HEK293 (cell line): ENCODE measurements at regions not wholly inside any gene's neighbourhood (a gene's known extent, or its start where the extent isn't known, plus 50 kb on each side); places are given as distances from the start of the nearest gene placed in this dataset.

ENCODE experiments used
- CTCF ChIA-PET: fragments of 350-600 bp; formaldehyde crosslinking; extraction: SDS; loops from one replicate; lab custom pipeline; 2021; ENCODE audit warnings: antibody characterized with exemption; lab: Yijun Ruan, JAX
- POLR2A ChIA-PET: fragments of 300-600 bp; formaldehyde crosslinking; extraction: SDS; loops from one replicate; lab custom pipeline; 2020; ENCODE audit warnings: antibody characterized with exemption, inconsistent platforms; lab: Yijun Ruan, JAX
- H3K27ac ChIP-seq: fragments of 200-500 bp; sonication (Bioruptor generic); 2 replicates; pipeline ENCODE4 v1.5.1; 2014; ENCODE audit warnings: low read depth, low read length, control low read depth, inconsistent platforms; ENCODE audit errors: extremely low read depth
- H3K36me3 ChIP-seq, 2 experiments: fragments of 200-500 bp in 1 of 2; sonication (Bioruptor generic) in 1 of 2; 1 replicate in 1 of 2; 2 replicates in 1 of 2; pipeline ENCODE4 v1.5.1; 2014 to 2017; ENCODE audit warnings: inconsistent platforms in 2 of 2, low read length in 2 of 2; ENCODE audit not compliant: control insufficient read depth in 2 of 2, insufficient read depth in 1 of 2
- H3K4me1 ChIP-seq: fragments of 200-500 bp; sonication (Bioruptor generic); 2 replicates; pipeline ENCODE4 v1.5.1; 2014; ENCODE audit warnings: mild to moderate bottlenecking, low read length, inconsistent platforms; ENCODE audit not compliant: control insufficient read depth, insufficient read depth
- H3K4me3 ChIP-seq: 2 replicates; pipeline ENCODE4 v1.5.1; 2011; ENCODE audit warnings: low read depth, mild to moderate bottlenecking, control low read depth, low read length, moderate library complexity
- H3K9me3 ChIP-seq: fragments of 200-500 bp; sonication (Bioruptor generic); 2 replicates; pipeline ENCODE4 v1.5.1; 2014; ENCODE audit warnings: low read depth, low read length, inconsistent platforms; ENCODE audit not compliant: control insufficient read depth, insufficient read depth
- HIC1 ChIP-seq: fragments of 450-650 bp; formaldehyde crosslinking; IDR thresholded peaks from 2 replicates; pipeline ENCODE4 v1.5.1; 2016; ENCODE audit warnings: missing biosample characterization, missing genetic modification characterization
- KLF7 ChIP-seq: fragments of 450-650 bp; formaldehyde crosslinking; IDR thresholded peaks from 2 replicates; pipeline ENCODE4 v1.5.1; 2016; ENCODE audit warnings: missing biosample characterization, missing genetic modification characterization, borderline replicate concordance
- KLF8 ChIP-seq: fragments of 450-650 bp; formaldehyde crosslinking; IDR thresholded peaks from 2 replicates; pipeline ENCODE4 v1.5.1; 2016; ENCODE audit warnings: missing biosample characterization, missing genetic modification characterization
- ZBTB10 ChIP-seq: fragments of 450-650 bp; formaldehyde crosslinking; IDR thresholded peaks from 2 replicates; pipeline ENCODE4 v1.5.1; 2016; ENCODE audit warnings: missing biosample characterization, missing genetic modification characterization
- ZBTB21 ChIP-seq: fragments of 450-650 bp; formaldehyde crosslinking; IDR thresholded peaks from 2 replicates; pipeline ENCODE4 v1.5.1; 2017; ENCODE audit warnings: missing biosample characterization, missing genetic modification characterization
- ZFP41 ChIP-seq: fragments of 450-650 bp; formaldehyde crosslinking; IDR thresholded peaks from 2 replicates; pipeline ENCODE4 v1.5.1; 2016; ENCODE audit warnings: missing biosample characterization, missing genetic modification characterization, borderline replicate concordance
- ZNF148 ChIP-seq: fragments of 450-650 bp; formaldehyde crosslinking; IDR thresholded peaks from 2 replicates; pipeline ENCODE4 v1.5.0; 2017; ENCODE audit warnings: missing biosample characterization, missing genetic modification characterization, borderline replicate concordance
- ZNF214 ChIP-seq: fragments of 450-650 bp; formaldehyde crosslinking; IDR thresholded peaks from 2 replicates; pipeline ENCODE4 v1.5.1; 2017; ENCODE audit warnings: missing biosample characterization, mild to moderate bottlenecking, missing genetic modification characterization, borderline replicate concordance
- ZNF266 ChIP-seq: fragments of 450-650 bp; formaldehyde crosslinking; IDR thresholded peaks from 2 replicates; pipeline ENCODE4 v1.5.1; 2016; ENCODE audit warnings: missing biosample characterization, missing genetic modification characterization, low read depth
- ZNF280C ChIP-seq: fragments of 450-650 bp; formaldehyde crosslinking; IDR thresholded peaks from 2 replicates; pipeline ENCODE4 v1.5.1; 2016; ENCODE audit warnings: missing biosample characterization, missing genetic modification characterization
- ZNF335 ChIP-seq: fragments of 450-650 bp; formaldehyde crosslinking; conservative IDR thresholded peaks from 2 replicates; pipeline ENCODE4 v1.5.1; 2016; ENCODE audit warnings: missing biosample characterization, missing genetic modification characterization
- ZNF488 ChIP-seq: fragments of 450-650 bp; formaldehyde crosslinking; IDR thresholded peaks from 2 replicates; pipeline ENCODE4 v1.5.1; 2016; ENCODE audit warnings: missing biosample characterization, missing genetic modification characterization
- ZNF501 ChIP-seq: fragments of 450-650 bp; formaldehyde crosslinking; IDR thresholded peaks from 2 replicates; pipeline ENCODE4 v1.5.1; 2016; ENCODE audit warnings: missing biosample characterization, missing genetic modification characterization
- ZNF621 ChIP-seq: fragments of 450-650 bp; formaldehyde crosslinking; IDR thresholded peaks from 2 replicates; pipeline ENCODE4 v1.5.1; 2017; ENCODE audit warnings: missing biosample characterization, missing genetic modification characterization
- ZNF843 ChIP-seq: fragments of 450-650 bp; formaldehyde crosslinking; IDR thresholded peaks from 2 replicates; pipeline ENCODE4 v1.5.1; 2016; ENCODE audit warnings: missing biosample characterization, missing genetic modification characterization
- TF ChIP-seq, protein P1 (sequence below): sonication (generic); formaldehyde crosslinking; IDR thresholded peaks from 2 replicates; pipeline ENCODE4 v1.8.1; 2022; ENCODE audit warnings: mild to moderate bottlenecking, moderate library complexity, missing genetic modification reagents
- TF ChIP-seq, protein P2 (sequence below): fragments of 450-650 bp; formaldehyde crosslinking; IDR thresholded peaks from 2 replicates; pipeline ENCODE4 v1.5.1; 2016; ENCODE audit warnings: missing biosample characterization, missing genetic modification characterization
- TF ChIP-seq, protein P3 (sequence below): fragments of 450-650 bp; formaldehyde crosslinking; IDR thresholded peaks from 2 replicates; pipeline ENCODE4 v1.5.1; 2016; ENCODE audit warnings: missing biosample characterization, missing genetic modification characterization

- ChIA-PET CTCF (interaction anchor here (0.6 kb wide), 1 partner anchor 107 kb away, joined by 3 read pairs; no protein-coding TSS in a partner anchor), POLR2A (no interaction called here)
- TF ChIP-seq ZBTB21 (no peak), ZNF501 (tag by site-specific recombination) (no peak), KLF8 (no peak), ZNF280C (tag by site-specific recombination) (no peak), ZNF335 (tag by site-specific recombination) (no peak), ZFP41 (tag by site-specific recombination) (no peak), ZNF214 (tag by site-specific recombination) (no peak), ZBTB10 (tag by site-specific recombination) (no peak), ZNF488 (no peak), ZNF148 (tag by site-specific recombination) (no peak), KLF7 (tag by site-specific recombination) (no peak), ZNF843 (tag by site-specific recombination) (no peak), ZNF621 (tag by site-specific recombination) (no peak), ZNF266 (no peak), HIC1 (no peak)
- TF ChIP-seq, protein P1, sequence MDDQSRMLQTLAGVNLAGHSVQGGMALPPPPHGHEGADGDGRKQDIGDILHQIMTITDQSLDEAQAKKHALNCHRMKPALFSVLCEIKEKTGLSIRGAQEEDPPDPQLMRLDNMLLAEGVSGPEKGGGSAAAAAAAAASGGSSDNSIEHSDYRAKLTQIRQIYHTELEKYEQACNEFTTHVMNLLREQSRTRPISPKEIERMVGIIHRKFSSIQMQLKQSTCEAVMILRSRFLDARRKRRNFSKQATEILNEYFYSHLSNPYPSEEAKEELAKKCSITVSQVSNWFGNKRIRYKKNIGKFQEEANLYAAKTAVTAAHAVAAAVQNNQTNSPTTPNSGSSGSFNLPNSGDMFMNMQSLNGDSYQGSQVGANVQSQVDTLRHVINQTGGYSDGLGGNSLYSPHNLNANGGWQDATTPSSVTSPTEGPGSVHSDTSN (CRISPR knock-in tag) = no peak
- TF ChIP-seq, protein P2, sequence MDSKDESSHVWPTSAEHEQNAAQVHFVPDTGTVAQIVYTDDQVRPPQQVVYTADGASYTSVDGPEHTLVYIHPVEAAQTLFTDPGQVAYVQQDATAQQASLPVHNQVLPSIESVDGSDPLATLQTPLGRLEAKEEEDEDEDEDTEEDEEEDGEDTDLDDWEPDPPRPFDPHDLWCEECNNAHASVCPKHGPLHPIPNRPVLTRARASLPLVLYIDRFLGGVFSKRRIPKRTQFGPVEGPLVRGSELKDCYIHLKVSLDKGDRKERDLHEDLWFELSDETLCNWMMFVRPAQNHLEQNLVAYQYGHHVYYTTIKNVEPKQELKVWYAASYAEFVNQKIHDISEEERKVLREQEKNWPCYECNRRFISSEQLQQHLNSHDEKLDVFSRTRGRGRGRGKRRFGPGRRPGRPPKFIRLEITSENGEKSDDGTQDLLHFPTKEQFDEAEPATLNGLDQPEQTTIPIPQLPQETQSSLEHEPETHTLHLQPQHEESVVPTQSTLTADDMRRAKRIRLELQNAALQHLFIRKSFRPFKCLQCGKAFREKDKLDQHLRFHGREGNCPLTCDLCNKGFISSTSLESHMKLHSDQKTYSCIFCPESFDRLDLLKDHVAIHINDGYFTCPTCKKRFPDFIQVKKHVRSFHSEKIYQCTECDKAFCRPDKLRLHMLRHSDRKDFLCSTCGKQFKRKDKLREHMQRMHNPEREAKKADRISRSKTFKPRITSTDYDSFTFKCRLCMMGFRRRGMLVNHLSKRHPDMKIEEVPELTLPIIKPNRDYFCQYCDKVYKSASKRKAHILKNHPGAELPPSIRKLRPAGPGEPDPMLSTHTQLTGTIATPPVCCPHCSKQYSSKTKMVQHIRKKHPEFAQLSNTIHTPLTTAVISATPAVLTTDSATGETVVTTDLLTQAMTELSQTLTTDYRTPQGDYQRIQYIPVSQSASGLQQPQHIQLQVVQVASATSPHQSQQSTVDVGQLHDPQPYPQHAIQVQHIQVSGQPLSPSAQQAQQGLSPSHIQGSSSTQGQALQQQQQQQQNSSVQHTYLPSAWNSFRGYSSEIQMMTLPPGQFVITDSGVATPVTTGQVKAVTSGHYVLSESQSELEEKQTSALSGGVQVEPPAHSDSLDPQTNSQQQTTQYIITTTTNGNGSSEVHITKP (tag by site-specific recombination) = no peak
- TF ChIP-seq, protein P3, sequence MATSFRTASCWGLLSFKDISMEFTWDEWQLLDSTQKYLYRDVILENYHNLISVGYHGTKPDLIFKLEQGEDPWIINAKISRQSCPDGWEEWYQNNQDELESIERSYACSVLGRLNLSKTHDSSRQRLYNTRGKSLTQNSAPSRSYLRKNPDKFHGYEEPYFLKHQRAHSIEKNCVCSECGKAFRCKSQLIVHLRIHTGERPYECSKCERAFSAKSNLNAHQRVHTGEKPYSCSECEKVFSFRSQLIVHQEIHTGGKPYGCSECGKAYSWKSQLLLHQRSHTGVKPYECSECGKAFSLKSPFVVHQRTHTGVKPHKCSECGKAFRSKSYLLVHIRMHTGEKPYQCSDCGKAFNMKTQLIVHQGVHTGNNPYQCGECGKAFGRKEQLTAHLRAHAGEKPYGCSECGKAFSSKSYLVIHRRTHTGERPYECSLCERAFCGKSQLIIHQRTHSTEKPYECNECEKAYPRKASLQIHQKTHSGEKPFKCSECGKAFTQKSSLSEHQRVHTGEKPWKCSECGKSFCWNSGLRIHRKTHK (tag by site-specific recombination) = no peak
- no peaks in the 10 kb centered on the region for H3K36me3 ChIP-seq
- no peaks in the 10 kb centered on the region for H3K9me3 ChIP-seq
- no peaks in the 10 kb centered on the region for H3K4me1 ChIP-seq
- no peak overlapping the region for H3K27ac ChIP-seq
- H3K4me3 ChIP-seq = no peak overlapping the region
Observed at GRCh38 chr10:131429141-131429540, 117.6 kb upstream of the TCERG1L start.
